ENCODE measurements at regions not wholly inside any gene's neighbourhood (a gene's known extent, or its start where the extent isn't known, plus 50 kb on each side); places are given as distances from the start of the nearest gene placed in this dataset.
A peak's percentile ranks its signal among the peaks of the same experiment; 100 is the strongest.
"Not testable (repeated sequence)": the region's sequence is repeated elsewhere in the genome, so short reads cannot be mapped to it uniquely, and the experiment has no call there.

- no peak for DNase-seq
Measured at GRCh38 chr9:7338586-7339281, 460.8 kb downstream of the DMAC1 start.

- DNase-seq, result no peak
Measured at GRCh38 chr9:7336356-7337065, 463.1 kb downstream of the DMAC1 start.

GRCh38 chr9:7333719-7334118 is 465.9 kb downstream of the DMAC1 start:
- DNase-seq, result no peak

- DNase-seq, result no peak
Measured at GRCh38 chr9:7332780-7333179, 466.8 kb downstream of the DMAC1 start.

GRCh38 chr9:7328453-7328852 is 471.1 kb downstream of the DMAC1 start:
- no peak for DNase-seq

GRCh38 chr9:7325995-7326394 is 473.6 kb downstream of the DMAC1 start:
- DNase-seq, result no peak

GRCh38 chr9:7324152-7324598 is 475.4 kb downstream of the DMAC1 start:
- DNase-seq, result no peak

GRCh38 chr9:7320841-7321240 is 478.7 kb downstream of the DMAC1 start:
- no peak for DNase-seq

- DNase-seq, result peak; percentile 16
Measured at GRCh38 chr9:7320139-7320538, 479.4 kb downstream of the DMAC1 start.

GRCh38 chr9:7318920-7319319 is 480.7 kb downstream of the DMAC1 start:
- DNase-seq, result no peak

- no peak for DNase-seq
Measured at GRCh38 chr9:7316967-7317366, 482.6 kb downstream of the DMAC1 start.

- no peak for DNase-seq
Measured at GRCh38 chr9:7316166-7316795, 483.3 kb downstream of the DMAC1 start.

GRCh38 chr9:7315746-7316145 is 483.8 kb downstream of the DMAC1 start:
- no peak for DNase-seq

GRCh38 chr9:7315116-7315515 is 484.5 kb downstream of the DMAC1 start:
- no peak for DNase-seq

- DNase-seq, result no peak
Measured at GRCh38 chr9:7313389-7313788, 486.2 kb downstream of the DMAC1 start.

- not testable (repeated sequence) for DNase-seq
Measured at GRCh38 chr9:7309051-7309450, 490.5 kb downstream of the DMAC1 start.

- no peak for DNase-seq
Measured at GRCh38 chr9:7305677-7306076, 493.9 kb downstream of the DMAC1 start.

- DNase-seq, result no peak
Measured at GRCh38 chr9:7304627-7304995, 495.0 kb downstream of the DMAC1 start.

- no peak for DNase-seq
Measured at GRCh38 chr9:7303907-7304626, 495.5 kb downstream of the DMAC1 start.

GRCh38 chr9:7300484-7300883 is 499.1 kb downstream of the DMAC1 start:
- no peak for DNase-seq

- peak; percentile 5 for DNase-seq
Measured at GRCh38 chr9:7298123-7298522, 501.5 kb downstream of the DMAC1 start.

GRCh38 chr9:7297521-7297920 is 502.1 kb downstream of the DMAC1 start:
- DNase-seq, result no peak

- no peak for DNase-seq
Measured at GRCh38 chr9:7293091-7293490, 506.5 kb downstream of the DMAC1 start.

- no peak for DNase-seq
Measured at GRCh38 chr9:7289773-7290172, 509.8 kb downstream of the DMAC1 start.

Data from suppressor macrophage treated with lipopolysaccharide for 4 hours (primary cell).